ENCODE measurements at regions not wholly inside any gene's neighbourhood (a gene's known extent, or its start where the extent isn't known, plus 50 kb on each side); places are given as distances from the start of the nearest gene placed in this dataset.

DNA sequence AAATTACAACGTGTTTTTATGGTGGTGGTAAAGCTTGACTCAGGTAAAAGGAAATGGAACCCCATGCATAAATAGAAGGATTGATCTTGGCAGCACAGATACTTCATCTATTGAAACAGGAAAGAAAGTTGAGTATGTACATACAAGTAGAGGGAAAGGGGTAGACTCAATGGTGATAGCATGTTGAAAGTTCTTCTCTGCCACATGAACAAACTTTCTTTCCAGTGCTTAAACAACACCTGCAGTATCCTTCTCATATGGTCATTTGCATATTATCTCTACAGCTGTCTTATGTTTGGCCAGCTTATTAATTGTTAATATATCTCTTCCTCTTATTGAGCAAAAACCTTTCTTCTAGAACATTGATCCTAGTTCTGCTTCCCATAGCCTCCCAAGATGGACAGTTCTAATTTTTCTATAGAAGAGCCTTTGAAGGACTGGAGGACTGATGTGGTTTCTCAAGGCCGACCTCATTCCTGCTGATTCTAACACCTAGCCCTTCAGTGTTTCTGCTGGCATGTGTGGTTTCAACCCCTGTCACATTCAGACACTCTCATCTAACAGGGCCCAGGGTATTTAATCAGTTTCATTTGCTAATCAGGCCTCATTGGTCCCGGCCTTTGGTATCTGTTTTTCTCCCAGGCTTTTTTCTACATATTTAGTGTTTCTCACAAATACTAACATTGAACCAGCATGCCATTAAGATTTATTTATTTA is 108.1 kb upstream of the SPRY1 start:
- no peak overlapping the region for H3K27ac ChIP-seq (replicated peaks in 1 of 4)
- H3K4me1 ChIP-seq: peaks cover 4 to 25% (median 20%) of the 10 kb centered on the region in 4 donors
- H3K4me3 ChIP-seq: no peak overlapping the region
- H3K9me3 ChIP-seq: peaks cover 0 to 36% (median 28%) of the 10 kb centered on the region in 4 donors
- 97% methylated on average over 3 of the region's 3 CpGs for WGBS
- DNase-seq (ENCODE audit: extremely low spot score): no peak
- no peaks in the 10 kb centered on the region for H3K27me3 ChIP-seq
- TF ChIP-seq, protein P1, sequence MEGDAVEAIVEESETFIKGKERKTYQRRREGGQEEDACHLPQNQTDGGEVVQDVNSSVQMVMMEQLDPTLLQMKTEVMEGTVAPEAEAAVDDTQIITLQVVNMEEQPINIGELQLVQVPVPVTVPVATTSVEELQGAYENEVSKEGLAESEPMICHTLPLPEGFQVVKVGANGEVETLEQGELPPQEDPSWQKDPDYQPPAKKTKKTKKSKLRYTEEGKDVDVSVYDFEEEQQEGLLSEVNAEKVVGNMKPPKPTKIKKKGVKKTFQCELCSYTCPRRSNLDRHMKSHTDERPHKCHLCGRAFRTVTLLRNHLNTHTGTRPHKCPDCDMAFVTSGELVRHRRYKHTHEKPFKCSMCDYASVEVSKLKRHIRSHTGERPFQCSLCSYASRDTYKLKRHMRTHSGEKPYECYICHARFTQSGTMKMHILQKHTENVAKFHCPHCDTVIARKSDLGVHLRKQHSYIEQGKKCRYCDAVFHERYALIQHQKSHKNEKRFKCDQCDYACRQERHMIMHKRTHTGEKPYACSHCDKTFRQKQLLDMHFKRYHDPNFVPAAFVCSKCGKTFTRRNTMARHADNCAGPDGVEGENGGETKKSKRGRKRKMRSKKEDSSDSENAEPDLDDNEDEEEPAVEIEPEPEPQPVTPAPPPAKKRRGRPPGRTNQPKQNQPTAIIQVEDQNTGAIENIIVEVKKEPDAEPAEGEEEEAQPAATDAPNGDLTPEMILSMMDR (IDR thresholded peaks at IDR 0.05): no peak
- TF ChIP-seq POLR2AphosphoS5 (IDR thresholded peaks at IDR 0.05) (no peak), POLR2A (IDR thresholded peaks at IDR 0.05; ENCODE audit: low read depth) (no peak), EP300 (IDR thresholded peaks at IDR 0.05) (no peak)
- intact Hi-C loops (cut with DNase I): no loop called here
- H3K36me3 ChIP-seq: no peaks in the 10 kb centered on the region

DNA sequence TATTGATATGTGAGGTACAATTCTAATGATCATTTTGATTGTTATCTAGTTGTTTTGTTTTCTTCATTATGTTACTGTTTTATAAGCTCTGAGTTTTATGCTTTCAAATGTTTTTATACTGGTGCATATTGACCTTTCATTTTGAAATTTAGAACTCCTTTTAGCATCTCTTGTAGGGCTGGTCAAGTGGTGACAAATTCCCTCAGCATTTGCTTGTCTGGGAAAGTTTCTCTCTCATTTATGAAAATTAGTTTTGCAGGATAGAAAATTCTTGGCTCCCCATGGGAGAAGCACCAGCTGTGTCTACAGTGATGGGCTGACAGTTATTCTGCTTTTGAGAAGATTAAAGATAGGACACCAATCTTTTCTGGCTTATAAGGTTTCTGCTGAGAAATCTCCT is 105.3 kb upstream of the SPRY1 start:
- H3K4me3 ChIP-seq: no peak overlapping the region
- no peak for TF ChIP-seq POLR2A (IDR thresholded peaks at IDR 0.05; ENCODE audit: low read depth)
- no peak for TF ChIP-seq POLR2AphosphoS5 (IDR thresholded peaks at IDR 0.05)
- no peak for TF ChIP-seq EP300 (IDR thresholded peaks at IDR 0.05)
- TF ChIP-seq, protein P1 (IDR thresholded peaks at IDR 0.05): no peak
- H3K36me3 ChIP-seq: no peaks in the 10 kb centered on the region
- H3K9me3 ChIP-seq: peaks cover 0 to 36% (median 28%) of the 10 kb centered on the region in 4 donors
- H3K4me1 ChIP-seq: no peaks in the 10 kb centered on the region
- intact Hi-C loops (cut with DNase I): no loop called here
- DNase-seq (ENCODE audit: extremely low spot score): no peak
- no peaks in the 10 kb centered on the region for H3K27me3 ChIP-seq
- H3K27ac ChIP-seq (replicated peaks in 1 of 4): no peak overlapping the region

DNA sequence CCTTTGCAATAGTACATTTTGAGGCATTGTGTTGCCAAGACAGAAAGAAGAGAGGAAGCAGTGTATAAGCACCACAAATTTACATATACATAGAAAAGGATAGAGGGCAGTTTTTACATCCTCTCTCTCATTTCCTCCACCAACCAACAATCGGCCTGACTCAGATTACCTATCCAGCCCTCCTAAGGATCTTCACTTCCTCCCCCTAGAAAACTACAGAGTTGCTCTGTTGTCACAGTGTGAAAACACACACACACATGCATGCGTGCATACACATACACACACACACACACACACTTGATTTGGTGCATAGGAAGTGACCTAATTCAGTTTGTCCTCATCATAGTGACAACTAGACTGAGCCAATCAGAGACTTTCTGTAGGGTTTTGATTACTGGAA is 98.8 kb upstream of the SPRY1 start:
- 86% methylated on average over 2 of the region's 2 CpGs for WGBS
- no peaks in the 10 kb centered on the region for H3K27me3 ChIP-seq
- no peak for DNase-seq (ENCODE audit: extremely low spot score)
- TF ChIP-seq POLR2AphosphoS5 (IDR thresholded peaks at IDR 0.05): no peak
- TF ChIP-seq, protein P1 (IDR thresholded peaks at IDR 0.05): no peak
- TF ChIP-seq POLR2A (IDR thresholded peaks at IDR 0.05; ENCODE audit: low read depth): no peak
- TF ChIP-seq EP300 (IDR thresholded peaks at IDR 0.05): no peak
- no peak overlapping the region for H3K27ac ChIP-seq (replicated peaks in 1 of 4)
- no peak overlapping the region for H3K4me3 ChIP-seq
- H3K9me3 ChIP-seq: no peaks in the 10 kb centered on the region
- intact Hi-C loops (cut with DNase I): no loop called here
- no peaks in the 10 kb centered on the region for H3K36me3 ChIP-seq
- peaks cover 0 to 10% (median 0%) of the 10 kb centered on the region in 4 donors for H3K4me1 ChIP-seq

DNA sequence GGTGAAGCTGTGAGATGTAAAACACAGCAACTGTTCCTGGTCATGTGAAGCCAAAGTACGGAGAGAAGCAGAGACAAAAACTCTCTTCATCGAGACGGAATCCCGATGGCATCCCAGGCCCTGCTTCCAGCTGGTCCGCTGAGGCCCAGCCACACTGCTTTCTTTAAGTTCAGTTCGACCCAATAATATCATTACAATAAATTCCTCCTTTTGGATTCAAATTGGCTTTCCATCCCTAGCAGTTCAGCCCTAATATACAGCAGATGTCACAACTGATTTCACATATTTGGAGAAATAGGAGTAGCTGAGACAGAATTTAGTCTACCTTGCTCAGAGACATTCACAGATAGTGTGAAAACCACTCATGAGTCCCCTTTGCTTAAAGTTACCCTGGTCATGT is 98.3 kb upstream of the SPRY1 start:
- H3K4me3 ChIP-seq: no peak overlapping the region
- TF ChIP-seq, protein P1 (IDR thresholded peaks at IDR 0.05): no peak
- no peaks in the 10 kb centered on the region for H3K27me3 ChIP-seq
- no peaks in the 10 kb centered on the region for H3K9me3 ChIP-seq
- intact Hi-C loops (cut with DNase I): no loop called here
- H3K4me1 ChIP-seq: peaks cover 0 to 10% (median 0%) of the 10 kb centered on the region in 4 donors
- WGBS: 92% methylated on average over 6 of the region's 6 CpGs
- no peaks in the 10 kb centered on the region for H3K36me3 ChIP-seq
- no peak for DNase-seq (ENCODE audit: extremely low spot score)
- no peak overlapping the region for H3K27ac ChIP-seq (replicated peaks in 1 of 4)

DNA sequence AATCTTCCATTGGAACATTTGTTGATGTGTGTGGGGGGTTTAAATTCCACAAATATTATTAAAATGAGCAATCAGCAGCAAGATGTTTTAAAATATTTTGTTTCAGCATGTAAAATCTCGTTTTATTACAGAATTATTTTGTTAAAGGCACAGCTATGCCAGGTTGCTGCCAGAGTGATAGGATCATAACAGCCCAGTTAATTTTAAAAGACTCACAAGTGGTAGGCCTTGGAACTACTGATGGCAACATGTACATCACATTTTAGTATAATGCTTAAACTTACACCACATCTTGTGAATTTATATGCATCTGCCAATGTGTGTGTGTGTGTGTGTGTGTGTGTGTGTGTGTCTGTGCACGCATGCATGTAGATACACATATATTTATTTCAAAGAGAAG is 97.8 kb upstream of the SPRY1 start:
- no peaks in the 10 kb centered on the region for H3K36me3 ChIP-seq
- H3K27ac ChIP-seq (replicated peaks in 1 of 4): no peak overlapping the region
- no peak for DNase-seq (ENCODE audit: extremely low spot score)
- H3K4me3 ChIP-seq: no peak overlapping the region
- TF ChIP-seq EP300 (IDR thresholded peaks at IDR 0.05) (no peak), POLR2AphosphoS5 (IDR thresholded peaks at IDR 0.05) (no peak), POLR2A (IDR thresholded peaks at IDR 0.05; ENCODE audit: low read depth) (no peak)
- TF ChIP-seq, protein P1 (IDR thresholded peaks at IDR 0.05): no peak
- no peaks in the 10 kb centered on the region for H3K9me3 ChIP-seq
- peaks cover 0 to 10% (median 0%) of the 10 kb centered on the region in 4 donors for H3K4me1 ChIP-seq
- WGBS: 69% methylated on average over 2 of the region's 2 CpGs
- H3K27me3 ChIP-seq: no peaks in the 10 kb centered on the region
- intact Hi-C loops (cut with DNase I): no loop called here

Data from esophagus muscularis mucosa (tissue), 4 donors.